HG02885 (cell line): ENCODE measurements at regions not wholly inside any gene's neighbourhood (a gene's known extent, or its start where the extent isn't known, plus 50 kb on each side); places are given as distances from the start of the nearest gene placed in this dataset.

Source experiments
- ATAC-seq: cut with Tn5 transposase; IDR thresholded peaks from one replicate; pipeline ENCODE4 v1.9.1; 2021; ENCODE audit warnings: mild to moderate bottlenecking; ENCODE audit not compliant: unreplicated experiment, poor library complexity

DNA sequence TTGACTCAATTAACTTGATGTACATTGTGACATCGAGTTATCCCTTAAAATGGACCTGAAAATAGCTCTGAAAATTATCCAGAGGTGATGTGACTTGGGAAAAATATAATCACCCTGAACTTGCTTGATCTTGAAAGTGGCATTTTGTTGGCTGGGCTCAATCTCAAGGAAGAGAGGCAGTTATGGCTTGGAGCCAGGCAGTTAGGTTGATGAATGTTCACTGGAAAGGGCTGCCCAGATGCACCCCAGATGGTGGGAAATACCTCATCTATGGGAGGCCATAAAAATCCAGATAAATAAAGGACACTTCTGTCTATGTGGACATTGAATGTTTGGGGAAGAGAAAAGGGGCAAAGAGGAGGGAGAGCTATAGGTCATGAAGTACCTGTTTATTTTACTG is 55.7 kb upstream of the OR5AN1 start:
- no peak for ATAC-seq

DNA sequence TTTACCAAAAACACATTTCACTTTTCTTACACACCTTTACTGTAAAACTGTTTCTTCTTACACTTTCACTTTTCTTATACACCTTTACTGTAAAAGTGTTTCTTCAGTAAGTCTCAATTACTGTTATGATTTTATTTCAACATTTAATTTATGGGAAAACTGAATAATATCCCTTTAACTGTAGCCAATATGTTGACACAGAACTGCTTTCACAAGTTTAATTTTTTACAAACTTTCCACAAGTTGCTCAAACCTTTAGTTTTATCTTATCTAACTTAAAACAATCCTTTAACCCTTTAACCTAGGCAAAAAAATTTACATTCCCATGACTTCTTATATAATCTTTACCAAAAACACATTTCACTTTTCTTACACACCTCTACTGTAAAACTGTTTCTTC is 63.3 kb upstream of the OR5AN1 start:
- no peak for ATAC-seq

DNA sequence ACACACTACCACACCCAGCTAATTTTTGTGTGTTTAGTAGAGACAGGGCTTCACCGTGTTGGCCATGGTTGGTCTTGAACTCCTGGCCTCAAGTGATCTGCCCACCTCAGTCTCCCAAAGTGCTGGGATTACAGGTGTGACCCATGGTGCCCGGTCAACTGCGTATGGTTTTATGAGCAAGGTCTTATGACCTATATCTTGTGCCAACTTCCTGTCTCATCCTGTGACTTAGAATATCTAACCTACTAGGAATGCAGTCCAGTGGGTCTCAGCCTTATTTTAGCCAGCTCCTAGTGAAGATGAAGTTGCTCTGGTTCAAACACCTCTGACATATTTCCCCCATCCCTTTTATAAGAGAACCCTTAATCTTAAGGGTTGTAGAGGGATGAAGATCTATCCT is 66.1 kb upstream of the OR5AN1 start:
- ATAC-seq, result no peak

DNA sequence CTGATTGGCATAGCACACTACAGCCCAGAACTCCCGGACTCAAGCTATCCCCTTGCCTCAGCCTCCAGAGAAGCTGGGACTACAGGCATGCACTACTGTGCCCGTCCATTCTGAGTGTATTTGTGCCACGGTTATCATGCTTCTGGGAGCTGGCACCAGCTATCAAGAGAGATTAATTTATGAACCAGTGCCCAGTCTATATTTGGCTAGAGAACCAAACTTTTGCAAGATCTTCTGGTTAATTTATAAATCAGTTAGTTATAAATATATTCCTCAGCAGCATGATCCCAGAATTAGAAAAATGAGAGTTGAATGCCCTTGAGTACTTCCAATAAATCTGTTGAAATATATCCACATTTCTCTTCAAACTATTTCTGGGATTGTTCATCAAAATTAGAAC is 67.5 kb upstream of the OR5AN1 start:
- no peak for ATAC-seq

DNA sequence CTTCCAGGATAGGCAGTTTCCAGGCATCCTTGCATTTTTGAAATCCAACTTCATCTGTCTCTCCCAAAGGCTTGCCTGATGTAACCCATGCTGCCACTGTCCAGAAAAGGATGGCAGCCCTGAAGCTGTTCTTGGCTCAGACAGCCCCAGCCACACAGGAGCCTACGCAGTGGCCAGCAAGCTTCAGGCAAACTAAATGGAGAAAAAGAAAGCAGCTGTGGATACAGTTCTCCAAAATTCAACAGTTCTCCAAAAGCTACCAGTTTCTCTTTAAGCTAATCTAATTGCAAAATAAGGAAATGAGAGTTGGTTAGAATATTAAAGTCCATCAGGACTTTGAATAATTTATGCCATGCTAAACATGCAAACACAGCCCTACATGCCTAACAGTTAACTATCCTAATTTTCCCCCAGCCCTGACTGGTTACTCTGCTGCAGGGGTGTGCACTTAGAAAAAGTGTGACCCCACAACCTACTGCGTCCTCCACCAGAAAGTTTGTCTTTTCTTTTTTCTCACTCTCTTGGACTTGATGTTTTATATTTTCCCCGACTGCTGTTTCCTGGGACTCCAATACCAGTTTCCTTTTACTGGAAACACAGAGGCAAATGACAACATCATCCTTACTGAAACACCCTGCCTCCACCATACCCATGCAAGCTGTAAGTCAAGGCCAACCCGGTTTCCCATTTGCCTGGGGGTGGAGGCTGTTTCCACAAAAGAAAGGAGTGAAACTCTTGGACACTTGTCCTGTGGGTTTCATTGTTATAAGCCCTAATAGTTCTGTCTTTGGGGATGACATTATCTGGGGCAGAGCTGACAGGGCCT is 69.1 kb upstream of the OR5AN1 start:
- ATAC-seq, result no peak

DNA sequence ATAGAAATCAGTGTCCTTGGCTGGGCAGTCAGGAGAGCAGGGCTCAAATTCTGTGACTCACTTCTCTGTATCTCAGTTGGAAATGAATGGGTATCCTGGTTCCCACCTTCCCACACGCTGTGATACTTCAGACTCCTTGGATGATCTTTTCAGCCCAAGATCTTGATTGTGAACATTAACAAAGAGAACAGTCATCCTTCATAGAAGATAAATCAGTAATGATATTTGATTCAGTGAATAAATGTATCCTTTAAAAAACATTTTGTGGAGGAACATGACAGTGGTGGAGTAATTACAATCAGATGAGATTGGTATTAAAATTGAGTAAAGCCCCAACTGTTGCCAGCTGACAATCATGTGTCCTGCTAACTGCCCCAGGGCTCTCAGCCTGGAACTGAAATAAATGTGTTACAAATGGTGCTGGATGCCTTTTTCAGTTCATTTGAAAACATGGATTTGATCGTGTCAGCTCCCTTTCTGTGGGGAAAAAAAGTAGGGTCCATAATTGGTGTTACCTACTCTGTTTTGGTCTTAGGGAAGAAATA is 72.9 kb upstream of the OR5AN1 start:
- ATAC-seq, result no peak

DNA sequence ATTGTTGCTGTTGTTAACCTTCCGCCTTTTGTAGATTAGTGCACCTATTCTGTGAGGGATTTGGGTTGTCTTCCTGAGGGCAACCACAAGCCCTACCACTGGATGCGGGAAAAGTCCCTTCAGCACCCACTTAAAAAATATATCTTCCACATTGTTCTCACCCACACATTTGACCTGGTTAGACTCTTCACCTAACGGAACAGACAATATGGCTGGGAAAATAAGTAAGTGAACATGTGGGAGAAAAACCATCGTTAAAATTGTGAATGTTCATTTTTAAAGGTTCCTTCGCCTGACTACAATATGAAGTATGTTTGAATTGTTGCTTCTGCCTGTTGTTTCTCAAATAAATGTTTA is 72.0 kb upstream of the MPEG1 start:
- peak; percentile 8 for ATAC-seq

DNA sequence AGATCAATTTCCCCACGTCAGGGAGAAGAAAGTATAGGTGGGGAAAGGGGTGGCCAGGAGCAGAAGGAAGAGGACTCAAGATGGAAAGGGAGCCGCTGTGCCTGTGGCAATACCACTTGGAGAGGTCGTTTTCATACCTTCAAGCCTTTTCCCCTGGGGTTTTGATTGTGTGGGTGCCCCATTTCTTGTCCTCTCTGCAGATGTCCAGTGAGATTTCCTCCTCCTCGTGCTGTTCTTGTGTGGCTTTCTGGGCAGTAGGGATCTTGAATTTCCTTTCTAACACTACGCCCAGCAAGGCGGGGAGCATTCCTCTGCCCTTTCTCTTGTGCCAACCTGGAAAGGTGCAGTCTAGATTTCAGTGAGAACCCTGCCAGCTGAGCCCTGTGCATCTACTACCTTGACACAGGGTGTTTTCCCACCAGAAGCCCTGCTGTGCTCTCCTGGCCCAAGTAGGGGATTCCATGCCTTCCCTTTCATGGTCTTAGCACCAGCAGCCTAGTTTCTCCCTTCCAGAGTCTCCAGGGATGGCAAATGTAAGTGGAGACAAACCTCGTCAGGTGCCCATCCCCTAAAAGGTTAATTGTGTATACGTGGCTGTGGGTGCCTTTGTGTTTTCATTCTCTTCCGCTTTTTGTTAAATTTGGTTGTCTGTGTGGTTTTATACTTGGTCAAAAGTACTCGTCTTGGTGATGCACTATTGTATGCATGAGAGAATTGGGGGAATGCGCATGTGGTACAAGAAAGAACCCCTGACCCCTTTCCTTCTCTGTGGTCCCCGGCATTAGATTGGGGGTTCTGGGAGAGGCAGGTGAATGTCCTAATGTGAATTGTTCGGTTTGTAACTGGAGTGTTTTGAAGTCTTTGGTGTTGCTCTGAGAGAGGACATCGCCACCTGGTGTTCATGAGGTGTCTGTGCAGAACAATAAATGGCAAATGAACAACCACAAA is 71.4 kb upstream of the MPEG1 start:
- ATAC-seq, result peak; percentile 73

DNA sequence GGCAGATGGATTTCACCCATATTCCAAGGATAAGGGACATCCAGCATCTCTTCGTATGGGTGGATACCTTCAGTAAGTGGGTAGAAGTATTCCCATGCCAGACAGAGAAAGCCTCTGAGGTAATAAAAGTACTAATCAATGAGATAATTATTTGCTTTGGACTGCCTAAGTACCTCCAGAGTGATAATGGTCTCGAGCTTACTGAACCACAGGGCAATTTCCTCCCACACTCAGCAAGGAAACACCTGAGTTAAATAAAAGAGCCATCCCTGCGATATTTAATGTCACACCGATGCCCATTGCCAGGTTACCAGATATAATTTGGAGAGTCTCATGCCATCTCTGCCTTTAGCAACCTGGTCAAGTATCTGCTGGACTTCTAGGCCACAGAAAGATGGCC is 70.6 kb upstream of the MPEG1 start:
- no peak for ATAC-seq

DNA sequence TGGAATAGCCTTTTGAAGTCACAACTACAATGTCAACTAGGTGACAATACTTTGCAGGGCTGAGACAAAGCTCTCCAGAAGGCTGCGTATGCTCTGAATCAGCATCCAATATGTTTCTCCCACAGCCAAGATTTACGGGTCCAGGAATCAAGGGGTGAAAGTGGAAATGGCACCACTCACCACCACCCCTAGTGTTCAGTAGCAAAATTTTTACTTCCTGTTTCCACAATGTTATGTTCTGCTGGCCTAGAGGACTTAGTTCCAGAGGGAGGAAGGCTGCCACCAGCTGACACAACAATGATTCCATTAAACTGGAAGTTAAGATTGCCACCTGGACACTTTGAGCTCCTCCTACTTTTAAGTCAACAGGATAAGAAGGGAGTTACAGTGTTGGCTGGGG is 68.5 kb upstream of the MPEG1 start:
- no peak for ATAC-seq

DNA sequence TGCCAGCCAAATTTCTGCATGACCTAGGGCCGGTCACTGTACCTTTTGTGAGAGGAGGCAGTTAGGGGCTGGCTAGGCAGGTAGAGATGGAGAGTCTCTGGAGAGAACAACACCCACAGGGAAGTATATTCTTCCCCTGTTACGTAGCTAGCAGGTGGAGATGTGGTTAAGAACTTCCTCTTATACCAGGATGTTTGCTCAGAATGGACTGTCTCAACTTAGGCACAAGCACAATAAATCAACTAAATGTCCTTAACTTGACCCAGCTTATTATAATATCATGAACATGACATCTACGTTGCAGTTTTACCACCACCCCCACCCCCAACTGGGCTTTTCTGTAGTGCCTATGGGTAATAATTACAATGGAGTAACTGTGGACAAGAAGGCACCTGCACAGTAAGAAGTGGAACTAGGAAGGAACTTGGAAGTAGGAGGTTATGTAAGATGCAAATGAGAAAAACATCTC is 60.7 kb upstream of the MPEG1 start:
- peak; percentile 94 for ATAC-seq

DNA sequence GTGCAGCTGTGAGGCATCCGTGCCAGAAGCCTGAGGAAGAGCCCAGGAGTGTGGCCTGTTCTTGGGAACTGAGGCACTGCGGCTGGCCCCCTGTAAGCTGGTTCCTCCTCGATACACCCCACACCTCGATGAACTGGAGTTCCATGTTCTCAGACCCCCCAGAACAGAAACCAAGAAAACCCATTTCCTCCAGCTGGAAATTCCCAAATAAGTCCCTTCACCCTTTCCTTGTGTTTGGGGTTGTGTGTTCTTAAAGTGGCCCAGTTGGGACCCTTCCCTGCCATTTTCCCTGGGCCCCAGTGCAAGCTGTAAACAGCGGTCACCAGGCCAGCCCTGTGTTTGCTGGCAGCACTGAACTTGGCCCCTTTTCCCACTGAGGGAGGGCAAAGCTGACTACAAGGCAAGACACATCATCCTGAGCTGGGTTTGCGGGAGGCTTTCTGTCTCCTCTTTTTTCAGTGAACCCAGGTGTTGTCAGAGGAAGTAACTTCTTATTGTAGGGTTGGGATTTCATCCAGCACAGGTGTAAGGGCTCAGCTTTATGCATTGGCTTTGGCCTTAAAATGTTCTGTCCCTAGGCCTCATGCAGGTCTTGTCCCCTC is 60.1 kb upstream of the MPEG1 start:
- ATAC-seq, result peak; percentile 11

DNA sequence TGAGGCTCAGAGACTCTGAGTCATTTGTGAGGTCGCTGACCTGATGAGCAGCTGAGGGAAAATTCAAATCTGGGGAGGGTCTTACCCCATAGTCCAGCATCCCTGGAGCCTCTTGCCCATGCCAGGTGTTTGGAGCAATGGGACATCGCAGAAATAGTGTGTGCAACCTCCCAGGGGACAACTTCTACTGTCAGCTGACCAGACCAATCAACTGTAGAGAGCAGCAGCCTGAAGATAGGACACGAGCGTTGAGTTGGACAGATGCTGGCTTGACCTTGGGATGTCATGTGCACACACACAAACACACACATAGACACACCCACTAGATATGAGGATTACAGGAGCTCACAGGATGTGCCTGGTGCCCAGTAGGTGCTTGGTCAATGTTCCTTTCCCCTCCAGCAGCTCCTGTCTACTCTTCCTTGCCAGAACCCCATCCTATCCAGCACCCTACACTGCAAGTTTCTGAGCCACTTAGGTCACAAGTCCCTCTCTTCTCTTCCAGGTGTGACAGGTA is 59.1 kb upstream of the MPEG1 start:
- no peak for ATAC-seq

DNA sequence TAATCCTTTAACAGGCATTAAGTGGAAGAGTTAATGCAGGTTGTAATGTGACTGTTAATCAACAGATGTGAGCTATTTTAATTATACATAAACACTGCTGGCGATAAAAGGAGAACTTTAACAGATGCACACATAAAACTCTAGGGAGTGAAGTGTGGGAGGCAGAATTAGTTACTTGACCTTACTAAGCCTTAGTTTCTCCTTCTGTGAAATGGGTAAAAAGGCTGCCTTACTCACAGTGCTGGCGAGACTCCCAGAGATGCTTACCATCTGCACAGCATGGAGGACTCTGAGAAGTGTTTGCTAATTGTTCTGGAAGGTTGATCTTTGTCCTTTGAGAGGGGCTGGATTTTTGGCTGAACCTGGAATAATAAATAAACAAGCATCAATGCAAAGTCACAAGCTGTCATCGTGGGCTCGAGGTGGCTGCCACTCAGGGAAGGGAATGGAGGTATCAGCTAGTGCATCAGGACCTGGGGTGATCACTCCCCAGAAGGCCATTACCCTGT is 58.6 kb upstream of the MPEG1 start:
- ATAC-seq, result no peak

DNA sequence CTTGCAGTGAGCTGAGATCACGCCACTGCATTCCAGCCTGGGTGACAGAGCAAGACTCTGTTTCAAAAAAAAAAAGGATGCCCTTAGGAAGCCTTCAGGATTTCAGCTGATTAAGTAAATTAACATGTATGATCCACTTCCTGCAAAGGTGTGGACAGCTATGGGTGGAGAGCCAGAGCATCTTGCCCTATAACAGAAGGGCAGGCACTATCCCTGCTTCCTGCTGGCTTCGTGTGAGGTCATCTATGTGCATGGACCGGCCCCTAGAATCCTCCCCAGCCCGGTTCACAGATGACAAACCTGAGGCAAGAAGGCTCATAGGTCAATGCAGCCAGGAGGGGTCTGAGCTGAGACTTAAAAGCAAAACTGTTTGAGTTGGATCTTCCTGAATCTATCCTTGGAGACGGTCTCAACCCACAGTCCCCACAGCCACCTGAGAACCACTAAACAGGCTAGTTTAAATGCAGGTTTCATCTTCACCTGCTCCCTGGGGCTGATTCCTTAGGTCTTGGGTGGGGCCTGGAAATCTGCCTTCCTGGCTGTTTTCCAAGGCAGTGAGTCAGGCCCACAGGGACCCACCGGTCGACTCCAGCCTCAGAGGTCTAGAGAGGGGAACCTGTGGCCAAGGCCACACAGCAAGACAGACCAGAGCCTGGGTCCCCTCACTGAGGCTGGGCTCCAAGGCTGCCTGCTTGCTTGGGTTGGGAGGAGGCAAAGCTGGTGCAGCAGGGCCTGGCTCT is 55.2 kb upstream of the MPEG1 start:
- ATAC-seq, result no peak

DNA sequence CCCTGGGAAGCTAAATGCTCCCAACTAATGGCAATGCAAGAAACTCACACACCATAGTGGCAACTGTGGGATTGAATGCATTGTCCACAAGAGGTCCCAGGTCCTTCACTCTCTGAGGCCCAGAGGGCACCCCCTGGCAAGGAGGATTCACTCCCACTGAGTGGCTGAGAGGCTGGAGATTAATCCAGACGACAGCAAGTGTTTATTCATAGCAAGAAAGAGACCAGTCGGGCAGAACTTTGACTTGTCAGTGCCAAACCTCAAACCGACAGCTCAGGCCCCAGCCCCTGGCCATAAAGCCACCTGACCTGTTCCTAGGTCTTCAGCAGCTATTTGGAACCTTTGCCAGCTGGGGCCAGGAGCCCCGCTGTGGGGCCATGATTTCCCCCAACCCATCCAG is 54.5 kb upstream of the MPEG1 start:
- peak; percentile 77 for ATAC-seq

DNA sequence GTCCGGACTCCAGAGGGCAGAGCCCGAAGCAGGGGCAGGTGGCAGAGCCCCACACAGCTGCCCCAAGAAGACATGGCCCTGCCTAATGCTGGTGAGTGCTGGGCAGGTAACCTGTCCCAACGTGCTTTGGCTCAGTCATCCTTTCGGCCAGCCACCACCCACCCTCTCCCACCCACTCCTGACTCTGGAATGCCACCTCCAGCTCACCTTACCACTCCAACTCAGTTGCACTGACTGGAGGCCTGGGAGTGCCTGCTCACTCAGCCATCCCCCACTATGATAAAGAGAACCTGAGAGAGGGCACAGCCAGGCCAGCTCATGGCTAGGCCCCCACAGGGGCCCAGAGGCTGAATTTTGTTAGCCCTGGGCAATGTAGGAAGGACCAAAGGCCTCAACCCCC is 53.8 kb upstream of the MPEG1 start:
- no peak for ATAC-seq

DNA sequence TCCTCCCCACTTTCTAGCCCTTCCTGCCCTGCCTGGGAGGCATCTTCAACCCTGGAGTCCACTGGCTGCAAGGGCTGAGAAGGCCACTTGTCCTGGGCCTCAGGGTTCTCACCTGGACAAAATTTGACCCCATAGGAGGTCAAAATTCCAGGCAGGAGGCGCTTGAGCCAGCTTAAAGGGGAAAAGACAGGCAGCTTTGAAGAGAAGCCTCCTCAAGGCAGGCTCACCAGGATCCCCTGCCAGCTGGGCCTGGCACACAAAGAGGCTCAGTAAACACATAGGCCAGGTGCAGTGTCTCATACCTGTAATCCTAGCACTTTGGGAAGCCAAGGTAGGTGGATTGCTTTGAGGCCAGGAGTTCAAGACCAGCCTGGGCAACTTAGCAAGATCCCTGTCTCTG is 53.0 kb upstream of the MPEG1 start:
- no peak for ATAC-seq

DNA sequence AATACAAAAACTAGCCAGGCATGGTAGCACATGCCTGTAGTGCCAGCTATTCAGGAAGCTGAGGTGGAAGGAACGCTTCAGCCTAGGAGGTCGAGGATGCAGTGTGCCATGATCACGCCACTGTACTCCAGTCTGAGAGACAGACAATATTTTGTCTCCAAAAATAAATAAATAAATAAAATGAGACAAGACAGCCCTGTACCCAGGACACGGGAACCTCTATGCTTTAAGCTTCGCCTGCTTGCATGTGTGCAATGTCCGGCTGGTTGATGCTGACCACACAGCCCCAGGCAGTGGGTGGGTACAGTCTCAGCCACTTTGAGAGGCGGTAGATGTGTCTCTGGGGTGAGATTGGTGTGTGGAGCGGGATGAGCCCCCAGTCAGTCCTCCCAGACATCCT is 52.0 kb upstream of the MPEG1 start:
- no peak for ATAC-seq
